Left ventricle myocardium inferior (tissue), 1 donor: ENCODE measurements at regions not wholly inside any gene's neighbourhood (a gene's known extent, or its start where the extent isn't known, plus 50 kb on each side); places are given as distances from the start of the nearest gene placed in this dataset.

Source experiments
- DNase-seq: peaks from one replicate; pipeline ENCODE4 v3.0.0-alpha.2; 2020
- H3K27ac ChIP-seq: fragments of 200-600 bp; replicated peaks from 2 replicates; pipeline ENCODE4 v1.8.0; 2021
- H3K27me3 ChIP-seq: fragments of 200-600 bp; 2 replicates; pipeline ENCODE4 v1.8.0; 2021; ENCODE audit warnings: low read depth
- H3K36me3 ChIP-seq: fragments of 200-600 bp; 2 replicates; pipeline ENCODE4 v1.8.0; 2021
- H3K4me1 ChIP-seq: fragments of 200-600 bp; 2 replicates; pipeline ENCODE4 v1.8.0; 2021
- H3K4me3 ChIP-seq: fragments of 200-600 bp; 2 replicates; pipeline ENCODE4 v1.8.0; 2021; ENCODE audit warnings: mild to moderate bottlenecking, moderate library complexity
- H3K9me3 ChIP-seq: fragments of 200-600 bp; replicated peaks from 2 replicates; pipeline ENCODE4 v1.8.0; 2021
- CTCF ChIP-seq: fragments of 200-600 bp; IDR thresholded peaks from 2 replicates; pipeline ENCODE4 v1.8.0; 2021; ENCODE audit warnings: antibody characterized with exemption, mild to moderate bottlenecking, borderline replicate concordance
- intact Hi-C: fragments of 100-400 bp; cut with micrococcal nuclease; formaldehyde crosslinking; loops from one replicate; pipeline ENCODE4 v1.11.0; 2022
- donor health status: DM: no; HTN: yes; CAD: no; lungs with severe emphysema.

GRCh38 chr4:126137782-126138170 is 823.0 kb downstream of the FAT4 start:
- Histone ChIP-seq H3K27ac (no peak overlapping the region), H3K9me3 (peaks cover 14% of the 10 kb centered on the region), H3K36me3 (no peaks in the 10 kb centered on the region), H3K27me3 (no peaks in the 10 kb centered on the region), H3K4me3 (no peak overlapping the region), H3K4me1 (no peaks in the 10 kb centered on the region)
- TF ChIP-seq CTCF: no peak
- DNase-seq: no peak
- intact Hi-C loops: no loop called here

GRCh38 chr4:126144543-126145237 is 829.9 kb downstream of the FAT4 start:
- Histone ChIP-seq H3K4me1 (no peaks in the 10 kb centered on the region), H3K36me3 (no peaks in the 10 kb centered on the region), H3K27ac (no peak overlapping the region), H3K27me3 (no peaks in the 10 kb centered on the region), H3K9me3 (no peaks in the 10 kb centered on the region), H3K4me3 (no peak overlapping the region)
- intact Hi-C loops: no loop called here
- TF ChIP-seq CTCF: no peak
- DNase-seq: no peak

- intact Hi-C loops: no loop called here
- no peak for TF ChIP-seq CTCF
Observed at GRCh38 chr4:126168484-126168883, 853.7 kb downstream of the FAT4 start.

GRCh38 chr4:126172126-126172525 is 857.4 kb downstream of the FAT4 start:
- no peak for DNase-seq
- no peaks in the 10 kb centered on the region for H3K4me1 ChIP-seq
- no peak overlapping the region for H3K27ac ChIP-seq
- no peak overlapping the region for H3K4me3 ChIP-seq
- no peaks in the 10 kb centered on the region for H3K9me3 ChIP-seq
- no peak for TF ChIP-seq CTCF
- no peaks in the 10 kb centered on the region for H3K27me3 ChIP-seq
- H3K36me3 ChIP-seq: no peaks in the 10 kb centered on the region
- intact Hi-C loops: no loop called here

More at GRCh38 chr4:126168484-126168883, 853.7 kb downstream of the FAT4 start:
- H3K27ac ChIP-seq: no peak overlapping the region
- DNase-seq: no peak
- H3K4me3 ChIP-seq: no peak overlapping the region
- no peaks in the 10 kb centered on the region for H3K36me3 ChIP-seq
- H3K9me3 ChIP-seq: no peaks in the 10 kb centered on the region
- no peaks in the 10 kb centered on the region for H3K27me3 ChIP-seq
- H3K4me1 ChIP-seq: no peaks in the 10 kb centered on the region

- no peaks in the 10 kb centered on the region for H3K9me3 ChIP-seq
- no peak for DNase-seq
- no peaks in the 10 kb centered on the region for H3K27me3 ChIP-seq
- no peak overlapping the region for H3K27ac ChIP-seq
- H3K4me1 ChIP-seq: no peaks in the 10 kb centered on the region
- intact Hi-C loops: no loop called here
- H3K36me3 ChIP-seq: no peaks in the 10 kb centered on the region
- H3K4me3 ChIP-seq: no peak overlapping the region
- no peak for TF ChIP-seq CTCF
Observed at GRCh38 chr4:126174627-126175026, 859.9 kb downstream of the FAT4 start.
